ENCODE measurements at regions not wholly inside any gene's neighbourhood (a gene's known extent, or its start where the extent isn't known, plus 50 kb on each side); places are given as distances from the start of the nearest gene placed in this dataset.

DNA sequence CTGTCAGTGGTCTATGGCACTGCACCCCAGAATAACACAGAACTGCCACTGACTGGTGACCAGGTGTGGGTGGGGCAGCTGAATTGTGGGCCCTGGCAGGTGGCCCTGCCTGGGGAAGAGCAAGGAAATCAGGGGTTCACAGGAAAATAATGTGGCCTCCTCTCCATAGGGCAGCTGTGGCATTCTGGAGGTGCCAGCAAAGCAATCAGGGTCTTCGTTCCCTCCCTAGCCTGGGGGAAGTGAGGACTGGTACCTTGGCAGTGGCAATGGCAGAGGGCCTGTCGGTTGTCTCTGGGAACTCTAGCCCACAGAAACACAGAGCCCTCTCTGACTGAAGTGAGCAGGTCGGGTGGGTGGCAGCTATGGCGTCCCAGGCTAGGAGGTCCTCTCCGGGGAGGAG is 223.0 kb downstream of the GRIA2 start:
- no peak for DNase-seq

DNA sequence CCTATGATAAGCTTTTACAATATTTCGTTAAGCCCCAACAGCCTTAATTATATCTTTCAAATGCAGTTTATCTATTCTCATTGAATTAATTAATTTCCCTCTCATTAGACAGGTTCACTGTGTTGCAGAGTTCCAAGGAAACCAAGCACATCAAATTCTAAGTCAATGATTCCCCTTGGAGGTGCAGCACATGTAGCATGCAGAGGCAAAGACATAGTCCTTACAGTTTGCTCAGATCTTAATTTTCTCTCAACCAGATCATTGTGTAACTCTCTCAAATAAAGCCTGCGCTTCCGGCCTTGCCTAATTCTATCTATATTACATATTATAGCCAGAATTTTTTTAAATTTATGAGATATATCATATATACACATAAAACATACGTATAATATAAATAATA is 205.4 kb downstream of the GRIA2 start:
- no peak for DNase-seq

DNA sequence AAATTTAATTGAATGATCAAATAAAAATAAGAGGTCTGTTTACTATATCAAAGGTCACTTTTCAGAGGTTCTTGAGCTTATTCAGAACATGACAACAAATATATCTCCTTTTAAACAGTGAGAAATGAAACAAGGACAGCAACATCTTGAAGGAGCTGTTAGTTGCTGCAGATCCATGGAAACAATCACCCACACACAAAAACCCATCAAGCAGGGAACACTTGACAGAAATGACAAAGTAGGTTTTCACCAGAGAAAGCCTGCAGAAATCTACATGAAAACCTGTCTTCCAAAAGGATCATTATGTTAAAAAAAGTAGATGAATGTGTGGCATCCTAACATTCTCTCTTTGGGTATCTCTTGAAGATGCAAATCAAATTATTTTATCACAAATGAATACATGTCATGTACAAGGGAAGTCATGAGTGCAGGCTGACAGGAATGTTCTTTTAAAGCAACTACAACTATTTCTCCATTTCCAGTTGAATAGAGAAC is 203.0 kb downstream of the GRIA2 start:
- DNase-seq = no peak

DNA sequence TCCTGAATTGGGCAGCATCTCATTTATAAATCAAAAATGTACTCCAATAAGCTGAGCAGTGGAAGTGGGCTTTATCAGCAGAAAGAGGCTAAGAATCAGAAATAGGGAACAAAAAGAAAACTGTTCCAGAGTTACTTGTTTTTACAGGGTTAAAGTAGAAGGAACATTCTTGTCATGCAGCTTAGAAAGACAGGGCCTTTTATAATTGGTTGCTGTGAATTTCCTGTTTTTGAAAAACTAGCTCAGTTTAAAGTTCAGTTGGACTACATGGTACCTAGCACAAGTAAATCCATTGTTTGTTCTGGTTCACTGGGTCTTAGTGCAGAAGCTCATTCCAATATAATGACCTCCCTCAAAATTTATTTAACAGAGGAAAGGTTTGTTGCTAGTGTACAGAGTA is 200.8 kb downstream of the GRIA2 start:
- DNase-seq = no peak

Measured in retina (tissue), 1 donor.